NCI-H446 (cell line): ENCODE measurements at regions not wholly inside any gene's neighbourhood (a gene's known extent, or its start where the extent isn't known, plus 50 kb on each side); places are given as distances from the start of the nearest gene placed in this dataset.

ENCODE experiments used
- DNase-seq, 2 experiments: peaks; one replicate each; lab custom pipeline; 2025; lab: John Stamatoyannopoulos, UW

GRCh38 chr12:92000597-92000996, 145.0 kb downstream of the BTG1 start:
- DNase-seq = no peak

GRCh38 chr12:91999823-92000222, 145.8 kb downstream of the BTG1 start:
- no peak for DNase-seq

DNA sequence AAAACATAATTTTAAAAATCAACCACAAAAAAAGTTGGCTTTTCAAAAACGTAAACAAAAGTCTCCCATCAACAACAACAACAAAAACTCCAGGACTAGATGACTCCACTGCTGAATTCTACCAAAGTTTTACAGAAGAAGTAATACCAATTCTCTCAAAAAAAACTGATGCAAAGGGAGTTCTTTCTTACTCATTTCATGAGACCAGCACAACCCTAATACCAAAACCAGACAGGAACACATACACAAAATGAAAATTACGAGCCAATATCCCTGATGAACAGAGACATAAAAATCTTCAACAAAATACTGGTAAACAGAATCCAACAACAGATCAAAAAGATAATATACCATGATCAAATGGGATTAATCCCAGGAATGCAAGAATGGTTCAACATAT, 147.3 kb downstream of the BTG1 start:
- DNase-seq = no peak

- DNase-seq = peak; percentile 17 to 67
Observed at GRCh38 chr12:91994208-91994797, 151.3 kb downstream of the BTG1 start.

DNA sequence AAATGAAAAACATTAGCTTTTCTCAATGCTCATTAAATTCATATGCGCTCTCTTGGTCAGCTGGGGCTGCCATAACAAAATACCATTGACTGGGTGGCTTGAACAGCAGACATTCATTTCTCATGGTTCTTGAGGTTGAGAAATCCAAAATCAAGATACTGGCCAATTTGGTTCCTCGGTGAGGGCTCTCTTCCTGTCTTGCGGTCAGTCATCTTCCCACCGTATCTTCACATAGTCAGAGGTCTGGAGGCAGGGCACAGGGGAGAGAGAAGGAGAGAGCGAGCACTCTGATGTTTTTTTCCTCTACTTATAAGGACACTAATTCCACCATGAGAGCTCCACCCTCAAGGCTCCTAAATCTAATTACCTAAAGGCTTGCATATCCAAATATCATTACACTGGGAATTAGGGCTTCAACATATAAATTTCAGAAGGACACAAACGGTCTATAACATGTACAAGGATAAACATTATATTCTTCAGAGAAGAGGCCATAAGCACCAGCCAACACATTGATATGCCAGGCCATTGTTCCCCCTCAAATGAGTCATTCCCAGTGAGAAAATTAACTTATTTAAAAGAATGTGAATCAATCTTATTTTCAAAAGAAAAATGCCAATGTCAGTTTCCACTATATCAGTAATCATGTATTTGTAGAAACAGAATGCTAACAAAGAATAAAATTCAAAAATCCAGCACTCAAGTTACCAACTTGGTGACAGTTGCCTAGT, 152.2 kb downstream of the BTG1 start:
- DNase-seq = no peak

GRCh38 chr12:91991399-91992187, 154.1 kb downstream of the BTG1 start:
- no peak for DNase-seq

DNA sequence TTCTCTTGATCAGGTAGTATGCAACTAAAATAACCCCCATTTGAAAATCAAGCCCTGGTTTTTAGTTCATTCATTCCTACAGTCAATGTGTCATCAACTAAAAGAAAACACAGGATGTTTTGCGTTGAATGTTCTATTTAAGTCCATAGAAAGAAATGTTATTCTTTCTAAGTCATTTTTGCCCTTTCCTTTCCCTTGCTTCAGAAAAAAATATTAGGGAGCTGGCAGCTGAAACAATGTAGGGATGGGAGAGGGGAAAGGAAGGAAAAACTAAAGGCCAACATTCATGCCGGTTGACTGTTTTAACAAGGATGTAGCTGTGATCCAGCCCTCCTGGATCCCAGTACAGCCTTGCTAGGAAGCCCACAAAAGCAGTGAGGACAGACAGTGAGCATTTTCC, 155.1 kb downstream of the BTG1 start:
- DNase-seq = no peak

GRCh38 chr12:91989143-91989542, 156.5 kb downstream of the BTG1 start:
- no peak for DNase-seq

- DNase-seq = no peak
Observed at GRCh38 chr12:91988086-91988923, 157.3 kb downstream of the BTG1 start.

DNA sequence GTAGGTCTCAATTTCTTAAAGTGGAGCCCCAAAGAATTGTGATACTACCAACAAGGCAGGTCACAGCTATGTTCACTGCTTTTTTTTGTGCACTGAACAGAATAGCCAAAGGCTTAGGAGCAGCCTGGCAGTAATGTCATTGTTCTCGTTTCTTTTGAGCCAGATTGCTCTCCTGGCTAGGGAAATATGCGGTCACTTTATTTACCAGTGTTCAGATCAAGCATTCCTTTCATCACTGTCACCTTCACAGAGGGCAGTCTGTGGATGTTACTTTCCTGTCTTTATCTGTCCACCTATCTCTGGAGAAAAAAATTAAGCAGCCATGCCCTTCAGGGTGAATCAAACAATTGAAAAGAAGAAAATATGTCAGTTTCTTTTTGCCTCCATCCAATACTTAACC, 159.6 kb downstream of the BTG1 start:
- no peak for DNase-seq

- no peak for DNase-seq
Observed at GRCh38 chr12:91985002-91985787, 160.5 kb downstream of the BTG1 start.

DNA sequence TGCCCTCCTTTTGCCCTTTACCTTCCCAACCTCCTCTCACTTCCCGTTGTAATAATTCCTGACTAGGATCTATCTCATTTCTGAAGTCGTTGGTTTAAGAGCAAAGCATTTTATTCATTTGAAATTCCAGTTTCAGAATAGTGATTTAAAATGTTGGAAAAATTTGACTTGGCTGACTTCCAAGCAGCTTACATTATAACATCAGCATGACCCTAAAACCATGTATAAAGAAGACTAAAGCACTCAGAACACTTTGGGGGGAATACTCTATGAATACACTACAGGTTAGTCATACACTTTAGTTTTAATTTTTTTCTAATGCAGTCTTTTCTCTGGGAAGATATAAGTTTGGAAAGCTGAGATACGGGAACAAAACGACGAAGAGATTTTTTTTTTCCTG, 161.1 kb downstream of the BTG1 start:
- no peak for DNase-seq

DNA sequence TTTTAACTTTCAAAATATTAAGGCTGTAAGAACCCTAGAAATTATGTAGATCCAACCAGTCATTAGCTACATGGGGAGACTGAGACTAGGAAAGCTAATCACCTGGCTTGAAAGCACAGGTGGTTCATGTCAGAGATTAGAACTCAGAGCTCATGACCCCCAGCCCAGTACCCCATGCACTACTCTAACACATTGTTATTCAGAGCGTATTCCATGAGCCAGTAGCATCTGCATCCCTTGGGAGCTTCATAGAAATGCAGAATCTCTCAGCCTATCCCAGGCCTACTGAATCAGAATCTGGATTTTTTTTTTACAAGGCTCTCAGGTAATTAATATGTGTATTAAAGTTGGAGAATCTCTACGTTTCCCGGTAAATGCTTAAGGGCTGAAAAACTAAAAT, 161.7 kb downstream of the BTG1 start:
- no peak for DNase-seq

- DNase-seq = no peak
Observed at GRCh38 chr12:91982946-91983345, 162.7 kb downstream of the BTG1 start.

DNA sequence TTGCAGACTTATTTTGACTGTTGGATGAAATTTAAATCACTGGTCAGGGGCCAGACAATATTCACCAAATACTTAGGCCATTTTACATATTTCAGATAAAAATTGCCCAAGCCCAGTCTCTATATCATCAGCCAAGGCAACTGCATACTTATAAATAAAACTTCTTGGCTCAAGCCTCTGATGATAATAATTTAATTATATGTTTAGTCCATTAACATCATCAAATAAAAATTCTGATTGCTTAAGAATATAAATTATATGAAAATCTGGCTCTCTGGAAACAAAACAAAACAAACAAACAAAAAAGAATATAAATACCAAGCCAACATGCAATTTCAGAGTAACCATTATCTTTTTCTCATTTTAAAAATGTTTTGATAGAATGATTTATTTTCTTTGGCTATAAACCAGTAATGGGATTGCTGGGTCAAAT, 165.2 kb downstream of the BTG1 start:
- no peak for DNase-seq

- DNase-seq = no peak
Observed at GRCh38 chr12:91978143-91978542, 167.5 kb downstream of the BTG1 start.

GRCh38 chr12:91975891-91976290, 169.8 kb downstream of the BTG1 start:
- no peak for DNase-seq

- no peak for DNase-seq
Observed at GRCh38 chr12:91974541-91975085, 171.0 kb downstream of the BTG1 start.

- DNase-seq = no peak
Observed at GRCh38 chr12:91973813-91974212, 171.8 kb downstream of the BTG1 start.

GRCh38 chr12:91972896-91973295, 172.8 kb downstream of the BTG1 start:
- DNase-seq = no peak

- no peak for DNase-seq
Observed at GRCh38 chr12:91968777-91969171, 176.9 kb downstream of the BTG1 start.
